Upper lobe of left lung (tissue), 6 donors: ENCODE measurements at regions not wholly inside any gene's neighbourhood (a gene's known extent, or its start where the extent isn't known, plus 50 kb on each side); places are given as distances from the start of the nearest gene placed in this dataset.

Experiments
- ATAC-seq, 2 donors: fragments of 200-7000 bp; cut with Tn5 transposase; one replicate each; pipeline ENCODE4 v1.9.1; 2022; ENCODE audit warnings: mild to moderate bottlenecking in 2 of 2, moderate library complexity in 2 of 2; ENCODE audit not compliant: low FRiP score in 2 of 2
- DNase-seq, 2 donors: peaks; one replicate each; pipeline ENCODE4 v3.0.0-alpha.2; 2019 to 2020
- H3K27ac ChIP-seq, 4 donors: fragments of 200-600 bp; sonication (generic); one replicate each; pipeline ENCODE4 v1.5.1; 2016 to 2019
- H3K27me3 ChIP-seq, 4 donors: fragments of 200-600 bp; sonication (generic); one replicate each; pipeline ENCODE4 v1.5.1; 2017 to 2019
- H3K36me3 ChIP-seq, 4 donors: fragments of 200-600 bp; sonication (generic); one replicate each; pipeline ENCODE4 v1.5.1; 2016 to 2019
- H3K4me1 ChIP-seq, 4 donors: fragments of 200-600 bp; sonication (generic); one replicate each; pipeline ENCODE4 v1.5.1; 2018 to 2019
- H3K4me3 ChIP-seq, 4 donors: fragments of 200-600 bp; sonication (generic); one replicate each; pipeline ENCODE4 v1.5.1; 2017 to 2019; ENCODE audit warnings: mild to moderate bottlenecking in 2 of 4, moderate library complexity in 1 of 4
- H3K9me3 ChIP-seq, 4 donors: fragments of 200-600 bp; sonication (generic); one replicate each; pipeline ENCODE4 v1.5.1; 2018 to 2019
- CTCF ChIP-seq, 6 experiments: fragments of 450-650 bp in 4 of 6; fragments of 200-600 bp in 2 of 6; sonication (generic) in 2 of 6; IDR thresholded peaks; one replicate each; pipeline ENCODE4 v1.5.1; 2016 to 2019; ENCODE audit warnings: antibody characterized with exemption in 6 of 6
- EP300 ChIP-seq, 4 donors: sonication (generic); formaldehyde crosslinking; IDR thresholded peaks; one replicate each; pipeline ENCODE4 v1.5.1; 2017; ENCODE audit warnings: antibody characterized with exemption in 4 of 4, control low read depth in 2 of 4
- POLR2A ChIP-seq, 4 donors: fragments of 450-650 bp; IDR thresholded peaks; one replicate each; pipeline ENCODE4 v1.5.1; 2016 to 2017; ENCODE audit warnings: antibody characterized with exemption in 4 of 4, mild to moderate bottlenecking in 2 of 4
- POLR2AphosphoS5 ChIP-seq, 2 donors: sonication (generic); formaldehyde crosslinking; IDR thresholded peaks; one replicate each; pipeline ENCODE4 v1.5.1; 2017; ENCODE audit warnings: antibody characterized with exemption in 2 of 2
- WGBS, 2 donors: methylation state at CpG; one replicate each; pipeline ENCODE4 v1.1.5; 2017 to 2018; 5-methylcytosine and 5-hydroxymethylcytosine counted together
- donor health status: DM: no; HTN: no; CAD: no; lungs with moderate emphysema.
- donor health status: DM: no; HTN: yes; CAD: no; lungs with severe emphysema.

- no peak for DNase-seq
- no peak for TF ChIP-seq CTCF (IDR thresholded peaks at IDR 0.05)
- no peak for TF ChIP-seq POLR2AphosphoS5 (IDR thresholded peaks at IDR 0.05)
- TF ChIP-seq EP300 (IDR thresholded peaks at IDR 0.05), result no peak
- TF ChIP-seq POLR2A (IDR thresholded peaks at IDR 0.05), result no peak
Observed at GRCh38 chr2:222146488-222146887, 152.3 kb downstream of the PAX3 start.

GRCh38 chr2:222142027-222142426 lies 156.8 kb downstream of the PAX3 start:
- Histone ChIP-seq H3K4me1 (no peaks in the 10 kb centered on the region), H3K4me3 (no peak overlapping the region), H3K27ac (no peak overlapping the region), H3K27me3 (no peaks in the 10 kb centered on the region), H3K9me3 (no peaks in the 10 kb centered on the region), H3K36me3 (no peaks in the 10 kb centered on the region)
- 93 to 100% methylated on average over 1 of the region's 1 CpG for WGBS, 2 donors
- ATAC-seq (no peak), DNase-seq (no peak)
- TF ChIP-seq POLR2AphosphoS5 (IDR thresholded peaks at IDR 0.05) (no peak), EP300 (IDR thresholded peaks at IDR 0.05) (no peak), CTCF (IDR thresholded peaks at IDR 0.05) (no peak), POLR2A (IDR thresholded peaks at IDR 0.05) (no peak)

More at GRCh38 chr2:222146488-222146887, 152.3 kb downstream of the PAX3 start:
- Histone ChIP-seq H3K27ac (no peak overlapping the region), H3K4me1 (no peaks in the 10 kb centered on the region), H3K4me3 (no peak overlapping the region), H3K27me3 (no peaks in the 10 kb centered on the region), H3K36me3 (no peaks in the 10 kb centered on the region), H3K9me3 (no peaks in the 10 kb centered on the region)
- WGBS, 2 donors, result 37 to 42% methylated on average over 3 of the region's 3 CpGs
- no peak for ATAC-seq

- Histone ChIP-seq H3K36me3 (no peaks in the 10 kb centered on the region), H3K27ac (no peak overlapping the region), H3K27me3 (no peaks in the 10 kb centered on the region), H3K9me3 (no peaks in the 10 kb centered on the region), H3K4me3 (no peak overlapping the region), H3K4me1 (no peaks in the 10 kb centered on the region)
- no peak for DNase-seq
- no peak for TF ChIP-seq CTCF (IDR thresholded peaks at IDR 0.05)
- TF ChIP-seq POLR2A (IDR thresholded peaks at IDR 0.05), result no peak
- no peak for TF ChIP-seq POLR2AphosphoS5 (IDR thresholded peaks at IDR 0.05)
- TF ChIP-seq EP300 (IDR thresholded peaks at IDR 0.05), result no peak
- no peak for ATAC-seq
- WGBS, 2 donors, result 69 to 88% methylated on average over 5 of the region's 5 CpGs
Observed at GRCh38 chr2:222136106-222136630, 162.6 kb downstream of the PAX3 start.

- Histone ChIP-seq H3K9me3 (no peaks in the 10 kb centered on the region), H3K4me1 (no peaks in the 10 kb centered on the region), H3K27me3 (no peaks in the 10 kb centered on the region), H3K36me3 (no peaks in the 10 kb centered on the region), H3K27ac (no peak overlapping the region), H3K4me3 (no peak overlapping the region)
- TF ChIP-seq EP300 (IDR thresholded peaks at IDR 0.05), result no peak
- TF ChIP-seq POLR2AphosphoS5 (IDR thresholded peaks at IDR 0.05), result no peak
- TF ChIP-seq CTCF (IDR thresholded peaks at IDR 0.05), result no peak
- TF ChIP-seq POLR2A (IDR thresholded peaks at IDR 0.05), result no peak
- ATAC-seq, result no peak
- 76 to 79% methylated on average over 1 of the region's 1 CpG for WGBS, 2 donors
- no peak for DNase-seq
Observed at GRCh38 chr2:222134654-222135053, 164.1 kb downstream of the PAX3 start.

GRCh38 chr2:222133897-222134296 lies 164.9 kb downstream of the PAX3 start:
- Histone ChIP-seq H3K4me3 (no peak overlapping the region), H3K4me1 (no peaks in the 10 kb centered on the region), H3K27ac (no peak overlapping the region), H3K36me3 (no peaks in the 10 kb centered on the region), H3K27me3 (no peaks in the 10 kb centered on the region), H3K9me3 (no peaks in the 10 kb centered on the region)
- WGBS, 2 donors, result 65 to 77% methylated on average over 7 of the region's 7 CpGs
- TF ChIP-seq CTCF (IDR thresholded peaks at IDR 0.05), result no peak
- no peak for TF ChIP-seq POLR2A (IDR thresholded peaks at IDR 0.05)
- no peak for TF ChIP-seq POLR2AphosphoS5 (IDR thresholded peaks at IDR 0.05)
- no peak for TF ChIP-seq EP300 (IDR thresholded peaks at IDR 0.05)
- ATAC-seq, result no peak
- no peak for DNase-seq
